ENCODE measurements at regions not wholly inside any gene's neighbourhood (a gene's known extent, or its start where the extent isn't known, plus 50 kb on each side); places are given as distances from the start of the nearest gene placed in this dataset.
"Not testable (repeated sequence)": the region's sequence is repeated elsewhere in the genome, so short reads cannot be mapped to it uniquely, and the experiment has no call there.

DNA sequence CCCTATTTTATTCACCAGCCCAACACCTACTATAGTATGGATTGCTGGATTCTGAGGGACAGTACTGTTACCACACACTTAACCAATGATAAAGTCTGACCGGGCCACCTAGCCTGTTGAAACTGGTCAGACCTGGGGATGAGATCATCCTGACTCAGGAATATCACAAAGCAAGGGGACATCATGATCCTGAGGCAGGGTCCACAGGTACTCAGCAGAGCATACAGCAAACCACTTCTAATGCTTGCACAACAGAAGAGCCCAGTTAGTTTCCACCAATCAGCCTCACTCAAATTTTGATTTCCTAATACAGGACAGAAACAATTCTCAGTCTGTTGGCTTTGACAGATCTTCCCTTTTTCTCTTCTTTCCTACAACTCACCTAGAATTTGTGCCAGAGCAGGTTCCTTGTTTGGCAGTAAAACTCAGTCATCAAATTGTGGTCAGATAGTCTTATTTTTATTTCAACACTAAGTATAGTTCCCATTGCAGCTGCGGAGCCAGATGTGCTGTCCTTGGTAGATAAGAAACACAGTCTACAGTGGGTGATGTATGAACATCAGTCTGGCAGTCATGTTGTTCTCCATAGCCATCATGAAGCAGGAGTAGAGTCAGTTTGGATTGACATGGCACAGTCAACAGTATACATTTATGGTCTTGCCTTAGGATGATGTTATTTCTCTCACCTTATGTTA lies 90.1 kb upstream of the PRR23C start:
- DNase-seq (ENCODE audit: low spot score): no peak

DNA sequence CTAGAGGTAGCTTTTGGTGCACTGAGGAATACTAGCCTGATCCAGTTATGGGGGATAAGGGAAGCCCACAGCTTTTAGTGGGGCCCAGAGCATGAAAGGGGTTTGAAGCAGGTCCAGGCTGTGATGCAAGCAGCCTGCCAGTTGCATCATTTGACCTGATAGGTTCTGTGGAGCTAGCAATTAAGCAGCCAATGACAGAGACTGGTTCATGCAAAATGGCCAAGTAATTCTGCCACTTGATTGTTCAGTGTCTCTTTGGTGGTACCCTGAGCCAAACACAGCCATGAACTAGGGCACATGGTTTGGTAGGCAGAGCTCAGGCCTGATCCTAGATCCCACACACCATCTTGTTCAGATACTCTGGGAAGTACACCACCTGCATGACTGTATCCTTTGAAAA lies 91.0 kb upstream of the PRR23C start:
- no peak for DNase-seq (ENCODE audit: low spot score)

- DNase-seq (ENCODE audit: low spot score): no peak
Observed at GRCh38 chr3:139136469-139137202, 91.9 kb upstream of the PRR23C start.

- no peak for DNase-seq (ENCODE audit: low spot score)
Observed at GRCh38 chr3:139140553-139140952, 95.9 kb upstream of the PRR23C start.

GRCh38 chr3:139145980-139146379 lies 101.3 kb upstream of the PRR23C start:
- DNase-seq (ENCODE audit: low spot score): not testable (repeated sequence)

DNA sequence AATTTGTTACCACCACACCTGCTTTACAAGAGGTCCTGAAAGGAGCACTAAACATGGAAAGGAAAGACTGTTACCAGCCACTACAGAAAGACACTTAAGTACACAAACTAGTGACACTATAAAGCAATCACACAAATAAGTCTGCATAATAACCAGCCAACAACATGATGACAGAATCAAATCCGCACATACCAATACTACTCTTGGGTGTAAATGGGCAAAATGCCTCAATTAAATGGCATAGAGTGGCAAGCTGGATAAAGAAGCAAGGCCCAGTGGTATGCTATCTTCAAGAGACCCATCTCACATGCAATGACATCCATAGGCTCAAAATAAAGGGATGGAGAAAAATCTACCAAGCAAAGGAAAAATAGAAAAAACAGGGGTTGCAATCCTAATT lies 106.8 kb upstream of the PRR23C start:
- DNase-seq (ENCODE audit: low spot score): no peak

DNA sequence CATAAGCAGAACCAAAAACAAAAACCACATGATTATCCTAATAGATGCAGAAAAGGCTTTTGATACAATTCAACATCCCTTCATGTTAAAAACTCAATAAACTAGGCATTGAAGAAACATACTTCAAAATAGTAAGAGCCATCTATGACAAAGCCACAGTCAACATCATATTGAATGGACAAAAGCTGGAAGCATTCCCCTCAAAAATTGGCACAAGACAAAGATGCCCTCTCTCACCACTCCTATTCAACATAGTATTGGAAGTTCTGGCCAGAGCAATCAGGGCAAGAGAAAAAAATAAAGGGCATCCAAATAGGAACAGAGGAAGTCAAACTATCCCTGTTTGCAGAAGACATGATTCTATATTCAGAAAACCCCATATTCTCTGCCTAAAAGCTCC lies 108.7 kb upstream of the PRR23C start:
- not testable (repeated sequence) for DNase-seq (ENCODE audit: low spot score)

GRCh38 chr3:139157161-139157932 lies 112.7 kb upstream of the PRR23C start:
- DNase-seq (ENCODE audit: low spot score): no peak

DNA sequence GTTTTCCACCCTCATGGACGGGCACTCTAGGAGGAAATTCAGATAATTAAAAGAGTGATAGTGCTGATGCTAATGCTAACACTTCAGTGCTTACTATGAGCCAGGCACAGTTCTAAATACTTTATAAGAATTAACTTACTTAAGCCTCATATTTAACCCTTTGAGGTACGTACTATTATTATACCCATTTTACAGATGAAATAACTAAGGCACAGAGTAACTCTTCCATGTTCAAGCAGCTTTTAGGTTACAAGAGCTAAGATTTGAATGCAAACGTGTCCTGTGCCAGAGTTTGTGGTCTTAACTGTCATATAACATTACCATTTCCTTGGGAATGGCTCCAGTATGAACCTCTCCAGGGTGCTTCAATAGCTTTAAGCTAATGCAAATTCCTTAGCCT lies 114.7 kb upstream of the PRR23C start:
- DNase-seq (ENCODE audit: low spot score): no peak

GRCh38 chr3:139173372-139174108 lies 128.8 kb upstream of the PRR23C start:
- DNase-seq (ENCODE audit: low spot score): no peak

GRCh38 chr3:139180489-139180888 lies 135.8 kb upstream of the PRR23C start:
- no peak for DNase-seq (ENCODE audit: low spot score)

- no peak for DNase-seq (ENCODE audit: low spot score)
Observed at GRCh38 chr3:139182143-139182542, 137.5 kb upstream of the PRR23C start.

GRCh38 chr3:139182598-139182997 lies 137.9 kb upstream of the PRR23C start:
- DNase-seq (ENCODE audit: low spot score): no peak

- DNase-seq (ENCODE audit: low spot score): no peak
Observed at GRCh38 chr3:139185527-139185926, 140.8 kb upstream of the PRR23C start.

DNA sequence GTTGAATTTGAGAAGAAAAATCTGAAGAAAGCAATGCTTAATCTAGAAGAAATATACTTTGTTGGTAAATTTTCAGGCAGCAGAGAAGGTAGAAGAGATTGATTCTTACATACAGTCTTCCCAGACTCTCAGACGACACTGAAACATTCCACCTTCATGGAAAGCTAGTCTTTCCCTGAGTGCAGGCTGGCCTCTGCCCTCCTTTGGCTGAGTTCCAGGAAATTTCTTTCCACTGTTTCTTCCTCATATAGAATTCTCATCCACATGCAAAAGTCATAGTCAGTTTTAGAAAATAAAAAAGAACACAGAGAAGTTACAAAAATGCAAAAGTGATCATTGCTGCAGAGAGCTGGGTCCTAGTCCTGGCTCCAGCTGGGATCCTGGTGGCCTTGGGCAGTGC lies 142.5 kb upstream of the PRR23C start:
- no peak for DNase-seq (ENCODE audit: low spot score)

- DNase-seq (ENCODE audit: low spot score): no peak
Observed at GRCh38 chr3:139187648-139188047, 143.0 kb upstream of the PRR23C start.

DNA sequence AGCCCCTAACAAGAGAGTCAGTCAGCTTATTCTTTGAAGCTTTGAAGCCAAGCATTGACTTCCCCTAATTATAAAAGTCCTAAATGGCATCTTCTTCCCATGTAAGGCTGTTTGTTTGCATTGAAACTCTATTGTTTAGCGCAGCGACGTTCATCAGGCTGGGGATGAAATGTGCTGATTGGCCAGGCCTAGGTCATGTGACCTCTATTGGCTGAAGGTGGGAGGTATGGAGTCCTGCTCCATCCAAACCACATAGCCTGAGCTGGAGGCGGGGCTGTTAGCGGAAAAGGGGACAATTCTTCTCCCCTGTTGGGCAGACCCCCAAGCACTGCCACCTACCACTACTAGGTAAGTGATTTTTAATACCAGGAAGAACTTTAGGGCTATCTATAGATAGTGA lies 145.3 kb upstream of the PRR23C start:
- no peak for DNase-seq (ENCODE audit: low spot score)

GRCh38 chr3:139194421-139194820 lies 149.4 kb upstream of the MRPS22 start:
- DNase-seq (ENCODE audit: low spot score): not testable (repeated sequence)

GRCh38 chr3:139196146-139196545 lies 147.7 kb upstream of the MRPS22 start:
- not testable (repeated sequence) for DNase-seq (ENCODE audit: low spot score)

- DNase-seq (ENCODE audit: low spot score): no peak
Observed at GRCh38 chr3:139197251-139197650, 146.6 kb upstream of the MRPS22 start.

- no peak for DNase-seq (ENCODE audit: low spot score)
Observed at GRCh38 chr3:139198186-139198585, 145.6 kb upstream of the MRPS22 start.

DNA sequence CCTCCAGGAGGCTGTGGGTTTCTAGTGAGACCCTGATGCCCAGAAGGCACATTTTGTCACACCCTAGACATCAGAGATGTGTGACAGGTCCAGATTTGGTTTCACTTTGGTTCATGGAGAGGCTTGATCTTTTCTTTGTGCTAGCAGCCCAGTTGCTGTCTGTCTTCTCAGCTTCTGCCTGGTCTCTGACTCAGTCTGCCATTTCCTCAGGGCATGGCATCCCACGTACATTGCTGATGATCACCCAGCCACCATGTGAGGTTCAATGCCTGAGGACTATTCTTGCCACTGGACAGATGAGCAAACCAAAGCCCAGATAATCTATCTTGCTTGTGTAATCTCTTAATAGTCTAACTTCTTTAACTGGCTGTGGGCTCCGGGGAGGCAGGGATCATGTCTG lies 144.9 kb upstream of the MRPS22 start:
- no peak for DNase-seq (ENCODE audit: low spot score)

All from ureter (tissue), 1 donor.